OCI-LY1 (cell line): ENCODE measurements at regions not wholly inside any gene's neighbourhood (a gene's known extent, or its start where the extent isn't known, plus 50 kb on each side); places are given as distances from the start of the nearest gene placed in this dataset.

Experiments
- H2AFZ ChIP-seq: fragments of 200-600 bp; sonication (generic), shearing (Covaris generic); 2 replicates; pipeline ENCODE4 v1.6.0; 2014; ENCODE audit warnings: antibody characterized with exemption, mild to moderate bottlenecking, low read length
- H3F3A ChIP-seq: fragments of 200-600 bp; sonication (generic), shearing (Covaris generic); 2 replicates; pipeline ENCODE4 v1.6.0; 2014; ENCODE audit warnings: mild to moderate bottlenecking, antibody characterized with exemption, low read length, moderate library complexity; ENCODE audit not compliant: insufficient read depth
- H3K27ac ChIP-seq: fragments of 200-600 bp; sonication (generic); 2 replicates; pipeline ENCODE4 v1.5.1; 2014; ENCODE audit warnings: low read length, mixed run types, mild to moderate bottlenecking, low read depth; ENCODE audit not compliant: poor library complexity, severe bottlenecking
- H3K27me3 ChIP-seq: fragments of 200-600 bp; sonication (generic); 2 replicates; pipeline ENCODE4 v1.6.0; 2014; ENCODE audit warnings: antibody characterized with exemption, mild to moderate bottlenecking, low read length, moderate library complexity; ENCODE audit not compliant: insufficient read depth
- H3K36me3 ChIP-seq: fragments of 200-600 bp; sonication (generic); 2 replicates; pipeline ENCODE4 v1.6.1; 2014; ENCODE audit warnings: mild to moderate bottlenecking, antibody characterized with exemption, low read length, moderate library complexity, mixed read lengths; ENCODE audit not compliant: insufficient read depth
- H3K4me1 ChIP-seq: fragments of 200-600 bp; sonication (generic); 2 replicates; pipeline ENCODE4 v1.5.1; 2014; ENCODE audit warnings: mild to moderate bottlenecking, low read length, moderate library complexity; ENCODE audit not compliant: insufficient read depth, severe bottlenecking
- H3K4me2 ChIP-seq: fragments of 200-600 bp; sonication (generic), shearing (Covaris generic); 2 replicates; pipeline ENCODE4 v1.6.1; 2014; ENCODE audit warnings: low read length
- H3K4me3 ChIP-seq: fragments of 200-600 bp; sonication (generic); 2 replicates; pipeline ENCODE4 v1.5.1; 2014; ENCODE audit warnings: low read length, low read depth, mild to moderate bottlenecking, mixed read lengths; ENCODE audit not compliant: poor library complexity, severe bottlenecking
- H3K79me2 ChIP-seq: fragments of 200-600 bp; shearing (Covaris generic); 2 replicates; pipeline ENCODE4 v1.6.1; 2016; ENCODE audit warnings: mixed run types, low read length, mixed read lengths; ENCODE audit not compliant: insufficient read depth
- H3K9ac ChIP-seq: fragments of 200-600 bp; sonication (generic), shearing (Covaris generic); 2 replicates; pipeline ENCODE4 v1.6.1; 2014; ENCODE audit warnings: mild to moderate bottlenecking, low read length, mixed read lengths
- H3K9me2 ChIP-seq: fragments of 200-600 bp; sonication (generic), shearing (Covaris generic); 2 replicates; pipeline ENCODE4 v1.6.1; 2014; ENCODE audit warnings: low read depth, mild to moderate bottlenecking, low read length, mixed read lengths
- H3K9me3 ChIP-seq: fragments of 200-600 bp; shearing (Covaris generic); 2 replicates; pipeline ENCODE4 v1.6.1; 2014; ENCODE audit warnings: low read length, mixed read lengths
- H4K20me1 ChIP-seq: fragments of 200-600 bp; sonication (generic), shearing (Covaris generic); 2 replicates; pipeline ENCODE4 v1.6.0; 2016; ENCODE audit warnings: mild to moderate bottlenecking, low read length; ENCODE audit not compliant: insufficient read depth
- CTCF ChIP-seq: fragments of 200-600 bp; sonication (generic), shearing (Covaris generic); IDR thresholded peaks from 2 replicates; pipeline ENCODE4 v1.5.1; 2017; ENCODE audit warnings: mild to moderate bottlenecking, antibody characterized with exemption, low read length, moderate library complexity, mixed read lengths
- EZH2 ChIP-seq: fragments of 200-600 bp; sonication (generic), shearing (Covaris generic); IDR thresholded peaks from 2 replicates; pipeline ENCODE4 v1.8.0; 2017; ENCODE audit warnings: borderline replicate concordance, mixed run types, mild to moderate bottlenecking, antibody characterized with exemption, low read length, moderate library complexity, mixed read lengths

- Histone ChIP-seq H3K27ac (no peak overlapping the region), H3K4me3 (no peak overlapping the region), H3K9me2 (no peaks in the 10 kb centered on the region), H3K79me2 (no peaks in the 10 kb centered on the region), H2AFZ (no peak overlapping the region), H3K9me3 (no peaks in the 10 kb centered on the region), H3F3A (no peaks in the 10 kb centered on the region), H3K9ac (no peak overlapping the region), H3K4me2 (no peak overlapping the region), H3K36me3 (no peaks in the 10 kb centered on the region), H4K20me1 (no peaks in the 10 kb centered on the region), H3K4me1 (no peaks in the 10 kb centered on the region), H3K27me3 (no peaks in the 10 kb centered on the region; the same call in 1 of the 2 replicates)
- no peak for TF ChIP-seq EZH2
- TF ChIP-seq CTCF, result no peak
Measured at GRCh38 chr1:5009376-5010065, 355.1 kb downstream of the AJAP1 start.

DNA sequence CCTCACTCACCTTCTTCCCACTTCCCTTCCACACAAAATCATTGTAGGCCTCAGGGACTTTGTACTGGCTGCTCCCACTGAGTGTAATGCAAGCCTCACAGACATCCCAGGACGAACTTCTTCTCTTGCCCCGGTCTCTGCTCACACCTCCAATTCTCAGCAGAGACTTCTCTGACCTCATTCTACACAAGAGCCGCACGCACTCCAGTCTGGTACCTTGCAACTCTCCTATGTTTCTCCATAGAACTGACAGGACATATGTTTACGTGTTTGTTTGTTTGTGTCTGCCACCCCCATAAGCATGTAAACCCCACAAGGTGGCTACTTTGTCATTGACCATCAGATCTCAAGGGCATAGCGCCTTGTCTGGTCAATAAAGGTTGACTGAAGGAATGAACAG is 350.8 kb downstream of the AJAP1 start:
- Histone ChIP-seq H3K27me3 (no peaks in the 10 kb centered on the region; the same call in 1 of the 2 replicates), H3F3A (no peaks in the 10 kb centered on the region), H3K4me2 (no peak overlapping the region), H2AFZ (no peak overlapping the region), H3K9me3 (no peaks in the 10 kb centered on the region), H3K4me1 (no peaks in the 10 kb centered on the region), H3K27ac (no peak overlapping the region), H3K4me3 (no peak overlapping the region), H3K36me3 (no peaks in the 10 kb centered on the region), H3K9ac (no peak overlapping the region), H3K9me2 (no peaks in the 10 kb centered on the region), H3K79me2 (no peaks in the 10 kb centered on the region), H4K20me1 (no peaks in the 10 kb centered on the region)
- TF ChIP-seq CTCF (no peak), EZH2 (no peak)

DNA sequence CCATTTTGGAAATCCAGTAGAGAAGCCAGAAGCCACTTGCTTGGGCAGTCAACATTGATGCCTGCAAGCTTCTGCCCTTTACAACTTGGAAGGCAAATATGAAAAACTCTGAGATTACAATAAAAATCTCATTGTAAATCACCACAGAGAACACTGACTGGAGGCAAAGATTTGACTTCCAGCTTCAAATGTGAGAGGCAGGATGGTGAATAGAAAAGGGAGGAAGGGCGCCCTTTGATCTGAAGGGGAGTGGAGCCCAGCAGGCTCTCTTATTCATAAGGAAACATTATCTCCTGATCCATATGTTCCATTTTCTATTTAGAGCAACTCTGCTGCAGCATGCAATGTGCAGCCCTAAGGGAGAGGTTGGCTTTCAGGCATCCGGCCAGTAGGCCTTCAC is 348.3 kb downstream of the AJAP1 start:
- no peak overlapping the region for H2AFZ ChIP-seq
- H3K79me2 ChIP-seq, result no peaks in the 10 kb centered on the region
- no peak overlapping the region for H3K9ac ChIP-seq
- no peaks in the 10 kb centered on the region for H3K4me1 ChIP-seq
- H4K20me1 ChIP-seq, result no peaks in the 10 kb centered on the region
- no peak overlapping the region for H3K27ac ChIP-seq
- H3K4me3 ChIP-seq, result no peak overlapping the region
- no peaks in the 10 kb centered on the region for H3F3A ChIP-seq
- no peaks in the 10 kb centered on the region for H3K36me3 ChIP-seq
- H3K27me3 ChIP-seq, result no peaks in the 10 kb centered on the region
- no peaks in the 10 kb centered on the region for H3K9me3 ChIP-seq
- TF ChIP-seq CTCF (no peak), EZH2 (no peak)
- H3K4me2 ChIP-seq, result no peak overlapping the region
- H3K9me2 ChIP-seq, result no peaks in the 10 kb centered on the region
